ENCODE measurements at regions not wholly inside any gene's neighbourhood (a gene's known extent, or its start where the extent isn't known, plus 50 kb on each side); places are given as distances from the start of the nearest gene placed in this dataset.

- WGBS, 10 experiments: 37 to 90% methylated on average over 2 of the region's 2 CpGs; no CpG with 5 or more reads in 8 of the 10 experiments
- peak in 1 of 8 experiments; percentile 18 for ATAC-seq (replicated peaks in 6 of 8)
- Histone ChIP-seq H3K4me3 (no peak overlapping the region), H3K4me1 (replicated peaks in 1 of 2) (no peaks in the 10 kb centered on the region), H3K27ac (no peak overlapping the region)
- in situ Hi-C loops (cut with MboI; ENCODE audit: low pct_unique_long_range_greater_than_20kb in 2 of 9, low sequenced_read_pairs in 9 of 9, unreplicated experiment in 9 of 9): no loop called here
These were observed 162.7 kb upstream of the TBX20 start for GRCh38 chr7:35416568-35416967.

DNA sequence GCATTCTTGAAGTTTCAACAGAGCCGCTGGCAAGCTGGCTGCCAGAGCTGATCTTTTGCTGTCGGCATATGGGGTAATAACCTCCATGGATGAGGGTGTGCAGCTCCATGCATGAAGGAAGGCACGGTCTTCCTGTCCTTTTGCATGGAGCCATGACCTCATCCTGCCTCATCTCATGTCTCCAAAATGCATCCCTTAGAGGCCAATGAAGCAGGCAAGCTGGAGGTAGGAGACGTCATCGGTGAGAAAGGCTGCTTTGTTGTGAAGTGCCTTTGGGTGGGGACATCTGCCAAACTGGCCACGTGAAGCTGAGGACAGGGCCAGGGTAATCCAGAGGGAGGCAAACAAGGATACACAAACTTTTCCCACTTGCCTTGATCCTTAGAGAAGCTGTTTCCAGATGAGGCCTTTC, 161.5 kb upstream of the TBX20 start:
- ATAC-seq (replicated peaks in 6 of 8): peak in 1 of 8 experiments; percentile 60
- WGBS, 10 experiments: 15 to 100% (median 67%) methylated on average over 1 to 6 of the region's 6 CpGs; no CpG with 5 or more reads in 2 of the 10 experiments
- in situ Hi-C loops (cut with MboI; ENCODE audit: low pct_unique_long_range_greater_than_20kb in 2 of 9, low sequenced_read_pairs in 9 of 9, unreplicated experiment in 9 of 9): no loop called here

DNA sequence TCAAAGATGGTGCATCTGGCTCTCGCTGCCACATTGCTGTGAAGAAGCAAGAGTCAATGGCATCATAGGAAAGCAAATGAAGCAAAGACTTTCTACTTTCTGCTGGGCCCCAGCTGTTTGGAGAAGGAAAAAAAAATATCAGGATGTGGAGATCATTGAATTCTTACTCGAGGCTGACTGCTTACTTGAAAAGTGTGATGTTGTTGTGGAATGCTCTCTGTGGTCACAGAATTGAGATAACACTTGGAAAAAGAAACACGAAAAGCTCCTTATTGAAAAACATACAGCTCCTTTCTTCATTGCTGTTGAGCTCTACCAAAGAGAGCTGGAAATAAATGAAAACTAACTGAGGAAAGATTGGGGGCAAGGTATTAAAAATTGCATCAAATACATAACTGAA, 157.4 kb upstream of the TBX20 start:
- Histone ChIP-seq H3K27ac (no peak overlapping the region), H3K4me1 (replicated peaks in 1 of 2) (no peaks in the 10 kb centered on the region), H3K4me3 (no peak overlapping the region)
- 0 to 100% (median 80%) methylated on average over 1 to 3 of the region's 3 CpGs; no CpG with 5 or more reads in 1 of the 10 experiments for WGBS, 10 experiments
- in situ Hi-C loops (cut with MboI; ENCODE audit: low pct_unique_long_range_greater_than_20kb in 2 of 9, low sequenced_read_pairs in 9 of 9, unreplicated experiment in 9 of 9): no loop called here
- no peak for ATAC-seq (replicated peaks in 6 of 8)

More for the DNA sequence above, 161.5 kb upstream of the TBX20 start:
- no peaks in the 10 kb centered on the region for H3K4me1 ChIP-seq (replicated peaks in 1 of 2)
- H3K27ac ChIP-seq: no peak overlapping the region
- H3K4me3 ChIP-seq: no peak overlapping the region

- no peak overlapping the region for H3K4me3 ChIP-seq
- H3K4me1 ChIP-seq (replicated peaks in 1 of 2): no peaks in the 10 kb centered on the region
- no peak overlapping the region for H3K27ac ChIP-seq
- ATAC-seq (replicated peaks in 6 of 8): no peak
- WGBS, 10 experiments: 19 to 100% (median 83%) methylated on average over 1 to 4 of the region's 4 CpGs; no CpG with 5 or more reads in 1 of the 10 experiments
- in situ Hi-C loops (cut with MboI; ENCODE audit: low pct_unique_long_range_greater_than_20kb in 2 of 9, low sequenced_read_pairs in 9 of 9, unreplicated experiment in 9 of 9): no loop called here
These were observed 151.6 kb upstream of the TBX20 start for GRCh38 chr7:35405461-35405860.

GRCh38 chr7:35401217-35401879, 147.4 kb upstream of the TBX20 start:
- in situ Hi-C loops (cut with MboI; ENCODE audit: low pct_unique_long_range_greater_than_20kb in 2 of 9, low sequenced_read_pairs in 9 of 9, unreplicated experiment in 9 of 9): no loop called here
- ATAC-seq (replicated peaks in 6 of 8): no peak
- Histone ChIP-seq H3K27ac (no peak overlapping the region), H3K4me3 (no peak overlapping the region), H3K4me1 (replicated peaks in 1 of 2) (no peaks in the 10 kb centered on the region)
- WGBS, 10 experiments: 33 to 100% (median 83%) methylated on average over 1 to 5 of the region's 8 CpGs; no CpG with 5 or more reads in 3 of the 10 experiments

- in situ Hi-C loops (cut with MboI; ENCODE audit: low pct_unique_long_range_greater_than_20kb in 2 of 9, low sequenced_read_pairs in 9 of 9, unreplicated experiment in 9 of 9): no loop called here
- peaks cover 3 to 4% of the 10 kb centered on the region in 2 donors for H3K4me1 ChIP-seq (replicated peaks in 1 of 2)
- no peak overlapping the region for H3K27ac ChIP-seq
- H3K4me3 ChIP-seq: no peak overlapping the region
- 0 to 87% (median 46%) methylated on average over 2 to 4 of the region's 4 CpGs for WGBS, 10 experiments
- ATAC-seq (replicated peaks in 6 of 8): no peak
These were observed 145.9 kb upstream of the TBX20 start for GRCh38 chr7:35399840-35400239.

DNA sequence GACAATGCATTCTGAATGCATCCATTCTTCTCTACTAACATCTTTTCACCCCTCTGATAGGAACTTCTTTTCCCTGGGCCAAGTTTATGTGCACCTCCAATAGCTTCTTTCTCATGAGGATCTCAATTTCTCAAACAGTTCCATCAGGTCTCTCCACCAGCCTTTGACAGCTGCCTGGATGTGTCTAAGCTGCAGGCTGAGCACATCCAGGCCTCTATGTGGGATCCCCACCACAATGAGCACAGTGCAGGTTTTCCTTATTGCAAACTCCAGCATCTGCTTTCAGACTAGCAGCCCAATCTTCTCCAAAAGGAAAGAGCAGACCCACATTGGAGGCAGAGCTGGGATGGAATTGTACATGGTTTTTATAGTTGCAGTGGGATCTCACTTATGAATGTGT, 145.3 kb upstream of the TBX20 start:
- Histone ChIP-seq H3K4me3 (no peak overlapping the region), H3K4me1 (replicated peaks in 1 of 2) (peaks cover 3 to 4% of the 10 kb centered on the region in 2 donors), H3K27ac (no peak overlapping the region)
- in situ Hi-C loops (cut with MboI; ENCODE audit: low pct_unique_long_range_greater_than_20kb in 2 of 9, low sequenced_read_pairs in 9 of 9, unreplicated experiment in 9 of 9): no loop called here
- ATAC-seq (replicated peaks in 6 of 8): no peak

DNA sequence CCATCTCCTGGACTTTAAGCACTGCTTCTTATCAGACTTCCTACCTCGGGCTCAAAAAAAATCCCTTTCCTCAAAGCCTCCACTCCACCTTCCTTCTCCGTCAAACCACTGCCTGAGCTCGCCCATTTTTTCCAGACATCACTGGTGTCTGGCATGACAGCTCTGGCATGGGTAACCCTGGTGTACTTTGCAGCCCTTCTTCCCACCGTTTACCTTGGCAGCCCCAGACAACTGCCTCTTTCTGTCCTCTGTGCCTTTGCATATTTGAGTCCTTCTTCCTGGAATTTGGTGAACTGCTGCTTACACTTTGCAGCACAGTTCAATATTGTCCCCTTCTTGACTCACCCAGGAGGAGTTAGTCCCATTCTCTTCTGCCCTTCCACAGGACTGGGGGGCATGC, 144.6 kb upstream of the TBX20 start:
- in situ Hi-C loops (cut with MboI; ENCODE audit: low pct_unique_long_range_greater_than_20kb in 2 of 9, low sequenced_read_pairs in 9 of 9, unreplicated experiment in 9 of 9): no loop called here
- WGBS, 10 experiments: 0 to 100% (median 30%) methylated on average over 1 to 3 of the region's 4 CpGs; no CpG with 5 or more reads in 4 of the 10 experiments

DNA sequence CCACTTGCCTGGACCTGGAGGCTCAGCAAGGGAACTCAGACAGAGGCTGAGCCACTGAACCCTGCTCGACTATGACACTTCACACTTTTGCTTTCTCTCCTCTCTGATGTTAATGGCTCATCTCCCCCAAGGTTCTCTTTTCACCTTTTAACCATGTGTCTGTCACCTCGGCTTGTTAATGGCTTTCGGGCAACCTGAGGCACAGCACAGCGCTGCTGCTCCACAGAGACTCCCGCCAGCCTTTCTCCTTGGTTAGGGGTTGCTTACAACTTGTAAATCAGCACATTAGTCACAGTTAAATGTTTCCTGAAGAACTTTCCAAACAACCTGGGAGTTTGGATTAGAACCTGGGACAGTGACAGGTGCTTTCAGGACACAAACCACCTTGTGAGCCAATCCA, 136.2 kb upstream of the TBX20 start:
- ATAC-seq (replicated peaks in 6 of 8): no peak
- WGBS, 10 experiments: 0 to 83% (median 40%) methylated on average over 1 to 4 of the region's 5 CpGs; no CpG with 5 or more reads in 3 of the 10 experiments
- H3K4me1 ChIP-seq (replicated peaks in 1 of 2): no peaks in the 10 kb centered on the region
- no peak overlapping the region for H3K27ac ChIP-seq
- H3K4me3 ChIP-seq: no peak overlapping the region
- in situ Hi-C loops (cut with MboI; ENCODE audit: low pct_unique_long_range_greater_than_20kb in 2 of 9, low sequenced_read_pairs in 9 of 9, unreplicated experiment in 9 of 9): no loop called here

More for the DNA sequence above, 144.6 kb upstream of the TBX20 start:
- H3K4me3 ChIP-seq: no peak overlapping the region
- ATAC-seq (replicated peaks in 6 of 8): no peak
- H3K27ac ChIP-seq: no peak overlapping the region
- H3K4me1 ChIP-seq (replicated peaks in 1 of 2): peaks cover 3 to 4% of the 10 kb centered on the region in 2 donors

GRCh38 chr7:35389636-35390035, 135.7 kb upstream of the TBX20 start:
- no peak overlapping the region for H3K27ac ChIP-seq
- H3K4me3 ChIP-seq: no peak overlapping the region
- in situ Hi-C loops (cut with MboI; ENCODE audit: low pct_unique_long_range_greater_than_20kb in 2 of 9, low sequenced_read_pairs in 9 of 9, unreplicated experiment in 9 of 9): no loop called here
- WGBS, 10 experiments: 17 to 100% (median 85%) methylated on average over 1 to 3 of the region's 3 CpGs; no CpG with 5 or more reads in 3 of the 10 experiments
- H3K4me1 ChIP-seq (replicated peaks in 1 of 2): no peaks in the 10 kb centered on the region
- no peak for ATAC-seq (replicated peaks in 6 of 8)

- in situ Hi-C loops (cut with MboI; ENCODE audit: low pct_unique_long_range_greater_than_20kb in 2 of 9, low sequenced_read_pairs in 9 of 9, unreplicated experiment in 9 of 9): no loop called here
- Histone ChIP-seq H3K27ac (no peak overlapping the region), H3K4me3 (no peak overlapping the region), H3K4me1 (replicated peaks in 1 of 2) (no peaks in the 10 kb centered on the region)
- 13 to 100% (median 89%) methylated on average over 1 to 11 of the region's 12 CpGs for WGBS, 10 experiments
- peak in 3 of 8 experiments; percentile 47 to 93 (median 92) for ATAC-seq (replicated peaks in 6 of 8)
These were observed 133.2 kb upstream of the TBX20 start for GRCh38 chr7:35386816-35387706.

GRCh38 chr7:35386082-35386815, 132.3 kb upstream of the TBX20 start:
- no peak overlapping the region for H3K4me3 ChIP-seq
- in situ Hi-C loops (cut with MboI; ENCODE audit: low pct_unique_long_range_greater_than_20kb in 2 of 9, low sequenced_read_pairs in 9 of 9, unreplicated experiment in 9 of 9): no loop called here
- no peak for ATAC-seq (replicated peaks in 6 of 8)
- no peak overlapping the region for H3K27ac ChIP-seq
- 64 to 100% (median 88%) methylated on average over 1 to 5 of the region's 8 CpGs; no CpG with 5 or more reads in 4 of the 10 experiments for WGBS, 10 experiments
- no peaks in the 10 kb centered on the region for H3K4me1 ChIP-seq (replicated peaks in 1 of 2)
